ENCODE measurements at regions not wholly inside any gene's neighbourhood (a gene's known extent, or its start where the extent isn't known, plus 50 kb on each side); places are given as distances from the start of the nearest gene placed in this dataset.
"Not testable (repeated sequence)": the region's sequence is repeated elsewhere in the genome, so short reads cannot be mapped to it uniquely, and the experiment has no call there.

GRCh38 chr2:72031346-72032110, 116.1 kb downstream of the CYP26B1 start:
- no peak for DNase-seq

GRCh38 chr2:72028996-72029395, 118.7 kb downstream of the CYP26B1 start:
- DNase-seq = no peak

- DNase-seq = peak; percentile 25
These were observed 119.2 kb downstream of the CYP26B1 start for GRCh38 chr2:72028351-72028995.

GRCh38 chr2:72027426-72028161, 120.1 kb downstream of the CYP26B1 start:
- DNase-seq = peak; percentile 26

GRCh38 chr2:72026819-72027425, 120.7 kb downstream of the CYP26B1 start:
- peak; percentile 23 for DNase-seq

- DNase-seq = peak; percentile 13
These were observed 123.0 kb downstream of the CYP26B1 start for GRCh38 chr2:72024451-72025175.

GRCh38 chr2:72023678-72024390, 123.8 kb downstream of the CYP26B1 start:
- DNase-seq = peak; percentile 23

- not testable (repeated sequence) for DNase-seq
These were observed 126.3 kb downstream of the CYP26B1 start for GRCh38 chr2:72021371-72021770.

GRCh38 chr2:72015266-72015665, 132.4 kb downstream of the CYP26B1 start:
- DNase-seq = no peak

GRCh38 chr2:72014831-72015230, 132.8 kb downstream of the CYP26B1 start:
- no peak for DNase-seq

- DNase-seq = no peak
These were observed 133.9 kb downstream of the CYP26B1 start for GRCh38 chr2:72013726-72014125.

GRCh38 chr2:72012886-72013574, 134.6 kb downstream of the CYP26B1 start:
- DNase-seq = no peak

GRCh38 chr2:72011791-72012190, 135.9 kb downstream of the CYP26B1 start:
- DNase-seq = no peak

- no peak for DNase-seq
These were observed 136.3 kb downstream of the CYP26B1 start for GRCh38 chr2:72011370-72011689.

GRCh38 chr2:72010647-72011369, 136.9 kb downstream of the CYP26B1 start:
- no peak for DNase-seq

GRCh38 chr2:72008608-72009007, 139.1 kb downstream of the CYP26B1 start:
- no peak for DNase-seq

- DNase-seq = no peak
These were observed 140.3 kb downstream of the CYP26B1 start for GRCh38 chr2:72007402-72007801.

- no peak for DNase-seq
These were observed 141.4 kb downstream of the CYP26B1 start for GRCh38 chr2:72006188-72006736.

- no peak for DNase-seq
These were observed 142.7 kb downstream of the CYP26B1 start for GRCh38 chr2:72004976-72005375.

GRCh38 chr2:72004201-72004915, 143.3 kb downstream of the CYP26B1 start:
- no peak for DNase-seq
